Ectodermal cell (in vitro differentiated cells): ENCODE measurements at regions not wholly inside any gene's neighbourhood (a gene's known extent, or its start where the extent isn't known, plus 50 kb on each side); places are given as distances from the start of the nearest gene placed in this dataset.
"Not testable (repeated sequence)": the region's sequence is repeated elsewhere in the genome, so short reads cannot be mapped to it uniquely, and the experiment has no call there.

Experiments used
- H3K27ac ChIP-seq: 2 replicates; pipeline ENCODE4 v1.7.0; 2013; ENCODE audit warnings: mild to moderate bottlenecking, low read depth, low read length; ENCODE audit not compliant: insufficient read depth, poor library complexity, severe bottlenecking
- H3K27me3 ChIP-seq: 2 replicates; pipeline ENCODE4 v1.7.0; 2013; ENCODE audit warnings: mild to moderate bottlenecking, low read length; ENCODE audit not compliant: insufficient read depth, control insufficient read depth, poor library complexity, severe bottlenecking
- H3K36me3 ChIP-seq: one replicate; pipeline ENCODE4 v1.7.0; 2013; ENCODE audit warnings: low read length; ENCODE audit not compliant: control insufficient read depth, insufficient read depth
- H3K4me1 ChIP-seq: one replicate; pipeline ENCODE4 v1.7.0; 2013; ENCODE audit warnings: low read length; ENCODE audit not compliant: control insufficient read depth, insufficient read depth
- H3K4me3 ChIP-seq: 2 replicates; pipeline ENCODE4 v1.7.0; 2013; ENCODE audit warnings: low read depth, low read length, control low read depth; ENCODE audit not compliant: insufficient read depth
- H3K9me3 ChIP-seq: 2 replicates; pipeline ENCODE4 v1.7.0; 2013; ENCODE audit warnings: mild to moderate bottlenecking, low read length, moderate library complexity; ENCODE audit not compliant: control insufficient read depth
- WGBS, 2 experiments: methylation state at CpG; one replicate each; pipeline ENCODE4 v1.1.7; 2013; ENCODE audit warnings: missing lambda C conversion rate in 2 of 2; 5-methylcytosine and 5-hydroxymethylcytosine counted together

GRCh38 chr9:85834591-85834990 lies 92.8 kb upstream of the AGTPBP1 start:
- H3K9me3 ChIP-seq, H3K27me3 ChIP-seq, H3K4me3 ChIP-seq, H3K36me3 ChIP-seq, H3K4me1 ChIP-seq, H3K27ac ChIP-seq: not testable (repeated sequence)
- 89 to 96% methylated on average over 1 of the region's 1 CpG for WGBS, 2 experiments

GRCh38 chr9:85843949-85844348 lies 97.0 kb upstream of the NAA35 start:
- H3K9me3 ChIP-seq, H3K36me3 ChIP-seq, H3K27me3 ChIP-seq, H3K27ac ChIP-seq, H3K4me1 ChIP-seq, H3K4me3 ChIP-seq: not testable (repeated sequence)
- WGBS, 2 experiments = 88 to 100% methylated on average over 1 of the region's 1 CpG

GRCh38 chr9:85847782-85848181 lies 93.2 kb upstream of the NAA35 start:
- H3K27me3 ChIP-seq, H3K4me1 ChIP-seq, H3K9me3 ChIP-seq, H3K27ac ChIP-seq, H3K36me3 ChIP-seq, H3K4me3 ChIP-seq: not testable (repeated sequence)
- 92 to 100% methylated on average over 2 of the region's 2 CpGs for WGBS, 2 experiments

DNA sequence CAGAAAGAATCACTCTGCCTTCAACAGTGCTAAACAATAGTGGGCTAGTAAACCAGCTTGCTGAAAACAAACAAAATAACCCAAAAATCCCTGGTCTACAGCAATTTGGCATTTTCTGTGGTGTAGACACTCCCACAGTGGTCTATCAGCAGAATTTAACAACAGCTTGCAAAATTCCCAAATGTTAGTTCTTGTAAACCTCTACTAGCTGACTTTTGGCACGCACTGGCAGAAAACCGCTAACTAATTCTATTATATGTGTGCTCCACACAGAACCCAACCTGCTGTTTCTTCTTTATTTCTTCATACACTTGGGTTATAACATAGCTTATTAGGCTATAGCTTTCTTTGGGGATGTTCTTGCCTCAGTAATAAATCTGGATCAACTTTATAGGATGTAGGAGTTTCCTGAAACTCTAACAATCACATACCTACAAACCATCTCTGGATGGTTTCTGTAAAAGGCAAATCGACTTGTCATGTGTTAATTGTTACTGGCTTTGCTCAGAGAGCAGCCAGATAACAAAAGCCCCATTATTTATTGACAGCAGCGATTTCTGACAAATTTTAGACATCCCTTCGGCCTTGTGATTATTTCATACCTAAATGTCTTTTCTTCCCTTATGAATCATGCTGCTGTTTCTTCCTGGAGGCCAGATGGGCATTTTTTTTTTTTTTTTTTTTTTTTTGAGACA lies 82.7 kb upstream of the NAA35 start:
- WGBS, 2 experiments = 90 to 91% methylated on average over 5 of the region's 5 CpGs

GRCh38 chr9:85859765-85860164 lies 81.2 kb upstream of the NAA35 start:
- 67 to 83% methylated on average over 1 of the region's 1 CpG for WGBS, 2 experiments
- no peak overlapping the region for H3K27ac ChIP-seq
- no peaks in the 10 kb centered on the region for H3K36me3 ChIP-seq
- H3K27me3 ChIP-seq = no peaks in the 10 kb centered on the region
- no peaks in the 10 kb centered on the region for H3K9me3 ChIP-seq
- H3K4me3 ChIP-seq = no peak overlapping the region
- no peaks in the 10 kb centered on the region for H3K4me1 ChIP-seq

More for the DNA sequence above, 82.7 kb upstream of the NAA35 start:
- no peaks in the 10 kb centered on the region for H3K36me3 ChIP-seq
- H3K27me3 ChIP-seq = no peaks in the 10 kb centered on the region
- no peak overlapping the region for H3K4me3 ChIP-seq
- H3K9me3 ChIP-seq = no peaks in the 10 kb centered on the region
- H3K4me1 ChIP-seq = no peaks in the 10 kb centered on the region
- no peak overlapping the region for H3K27ac ChIP-seq

GRCh38 chr9:85861882-85862281 lies 79.1 kb upstream of the NAA35 start:
- not testable (repeated sequence) for H3K4me1 ChIP-seq, H3K27ac ChIP-seq, H3K9me3 ChIP-seq, H3K27me3 ChIP-seq, H3K4me3 ChIP-seq, H3K36me3 ChIP-seq
- WGBS, 2 experiments = 90 to 98% methylated on average over 5 of the region's 5 CpGs

DNA sequence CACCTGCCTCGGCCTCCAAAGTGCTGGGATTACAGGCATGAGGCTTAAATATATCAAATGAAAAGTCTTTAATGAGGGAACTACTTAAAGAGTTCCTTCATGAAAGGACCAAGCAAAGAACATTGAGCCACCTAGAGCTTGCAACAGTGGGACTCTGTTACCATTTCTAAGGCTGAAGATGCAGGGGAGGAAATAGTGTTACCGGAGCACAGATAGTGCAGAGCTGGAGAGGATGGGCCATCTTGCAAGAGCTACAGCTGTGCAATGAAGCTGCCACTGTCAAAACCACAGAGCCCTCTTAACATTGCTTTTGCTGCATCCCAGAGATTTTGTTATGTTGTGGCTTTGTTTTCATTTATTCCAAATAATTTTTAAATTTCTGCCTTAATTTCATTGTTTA lies 77.1 kb upstream of the NAA35 start:
- H3K4me3 ChIP-seq = no peak overlapping the region
- 92 to 94% methylated on average over 2 of the region's 2 CpGs for WGBS, 2 experiments
- H3K36me3 ChIP-seq = no peaks in the 10 kb centered on the region
- no peaks in the 10 kb centered on the region for H3K9me3 ChIP-seq
- H3K4me1 ChIP-seq = no peaks in the 10 kb centered on the region
- no peaks in the 10 kb centered on the region for H3K27me3 ChIP-seq
- H3K27ac ChIP-seq = no peak overlapping the region

DNA sequence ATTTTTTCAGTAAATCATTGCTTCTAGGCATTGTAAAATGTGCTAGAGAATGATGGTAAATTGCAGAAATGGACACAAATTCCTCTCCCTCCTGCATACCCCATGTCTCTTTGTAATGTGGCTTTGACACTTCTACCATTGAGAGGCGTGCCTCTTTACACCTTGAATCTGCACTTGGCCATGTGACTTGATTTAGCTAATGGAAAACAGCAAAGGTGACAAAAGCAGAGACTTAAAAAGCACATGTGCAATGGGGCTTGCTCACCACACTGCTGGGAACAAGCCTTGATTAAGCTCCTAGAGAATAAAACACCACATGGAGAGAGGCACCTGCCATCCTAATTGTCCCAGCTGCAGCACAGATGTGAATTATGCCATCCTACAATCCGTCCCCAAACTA lies 69.9 kb upstream of the NAA35 start:
- no peaks in the 10 kb centered on the region for H3K4me1 ChIP-seq
- WGBS, 2 experiments = 80 to 90% methylated on average over 2 of the region's 2 CpGs
- H3K27ac ChIP-seq = no peak overlapping the region
- no peaks in the 10 kb centered on the region for H3K36me3 ChIP-seq
- no peak overlapping the region for H3K4me3 ChIP-seq
- no peaks in the 10 kb centered on the region for H3K27me3 ChIP-seq
- no peaks in the 10 kb centered on the region for H3K9me3 ChIP-seq

DNA sequence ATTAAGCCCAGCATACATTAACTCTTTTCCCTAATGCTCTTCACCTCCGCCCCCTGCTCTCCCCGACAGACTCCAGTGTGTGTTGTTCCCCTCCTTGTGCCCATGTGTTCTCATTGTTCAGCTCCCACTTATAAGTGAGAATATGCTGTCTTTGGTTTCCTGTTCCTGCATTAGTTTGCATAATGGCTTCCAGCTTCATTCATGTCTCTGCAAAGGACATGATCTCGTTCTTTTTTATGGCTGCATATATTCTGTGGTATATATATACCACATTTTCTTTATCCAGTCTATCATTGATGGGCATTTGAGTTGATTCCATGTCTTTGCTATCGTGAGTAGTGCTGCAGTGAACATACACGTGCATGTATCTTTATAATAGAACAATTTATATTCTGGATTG lies 69.3 kb upstream of the NAA35 start:
- not testable (repeated sequence) for H3K4me1 ChIP-seq, H3K9me3 ChIP-seq, H3K4me3 ChIP-seq, H3K27ac ChIP-seq, H3K36me3 ChIP-seq, H3K27me3 ChIP-seq
- WGBS, 2 experiments = 67 to 91% methylated on average over 3 to 5 of the region's 5 CpGs

- Histone ChIP-seq H3K27ac (no peak overlapping the region), H3K4me1 (no peaks in the 10 kb centered on the region), H3K9me3 (no peaks in the 10 kb centered on the region), H3K27me3 (no peaks in the 10 kb centered on the region), H3K4me3 (no peak overlapping the region), H3K36me3 (no peaks in the 10 kb centered on the region)
- 94 to 96% methylated on average over 5 to 6 of the region's 6 CpGs for WGBS, 2 experiments
Observed at GRCh38 chr9:85872463-85872862, 68.5 kb upstream of the NAA35 start.

DNA sequence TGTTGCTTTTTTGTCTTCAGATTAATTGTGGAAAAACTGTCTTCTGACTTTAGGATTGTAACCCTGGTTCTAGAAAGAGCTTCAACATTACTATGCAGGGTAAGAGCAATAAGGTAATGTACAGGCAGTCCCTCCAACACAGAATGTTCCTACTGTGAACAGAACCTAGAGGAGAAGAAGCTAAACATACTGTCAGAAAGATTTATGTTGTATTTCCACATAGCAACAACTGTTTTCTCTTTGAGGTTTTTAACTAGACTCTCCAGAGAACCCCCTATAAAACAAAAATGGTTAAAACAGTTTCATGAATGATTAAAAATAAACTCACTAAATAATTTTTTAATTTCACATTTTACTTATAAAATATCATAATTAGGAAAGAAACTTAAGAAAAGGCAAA lies 64.3 kb upstream of the NAA35 start:
- Histone ChIP-seq H3K4me1 (no peaks in the 10 kb centered on the region), H3K4me3 (no peak overlapping the region), H3K27me3 (no peaks in the 10 kb centered on the region), H3K9me3 (no peaks in the 10 kb centered on the region), H3K27ac (no peak overlapping the region), H3K36me3 (no peaks in the 10 kb centered on the region)
